ENCODE measurements at regions not wholly inside any gene's neighbourhood (a gene's known extent, or its start where the extent isn't known, plus 50 kb on each side); places are given as distances from the start of the nearest gene placed in this dataset.

GRCh38 chr14:79971330-79971729 lies 240.0 kb downstream of the DIO2 start:
- DNase-seq (ENCODE audit: low read depth in 4 of 4, low spot score in 3 of 4), result no peak

- DNase-seq (ENCODE audit: low read depth in 4 of 4, low spot score in 3 of 4), result no peak
Measured at GRCh38 chr14:79967453-79967852, 243.9 kb downstream of the DIO2 start.

- DNase-seq (ENCODE audit: low read depth in 4 of 4, low spot score in 3 of 4), result no peak
Measured at GRCh38 chr14:79967001-79967400, 244.3 kb downstream of the DIO2 start.

GRCh38 chr14:79965896-79966295 lies 245.4 kb downstream of the DIO2 start:
- DNase-seq (ENCODE audit: low read depth in 4 of 4, low spot score in 3 of 4), result no peak

GRCh38 chr14:79961197-79961596 lies 250.1 kb downstream of the DIO2 start:
- DNase-seq (ENCODE audit: low read depth in 4 of 4, low spot score in 3 of 4), result no peak

- no peak for DNase-seq (ENCODE audit: low read depth in 4 of 4, low spot score in 3 of 4)
Measured at GRCh38 chr14:79960288-79960687, 251.0 kb downstream of the DIO2 start.

GRCh38 chr14:79951572-79951971 lies 259.7 kb downstream of the DIO2 start:
- DNase-seq (ENCODE audit: low read depth in 4 of 4, low spot score in 3 of 4), result no peak

- no peak for DNase-seq (ENCODE audit: low read depth in 4 of 4, low spot score in 3 of 4)
Measured at GRCh38 chr14:79949906-79950305, 261.4 kb downstream of the DIO2 start.

GRCh38 chr14:79947440-79948054 lies 263.8 kb downstream of the DIO2 start:
- DNase-seq (ENCODE audit: low read depth in 4 of 4, low spot score in 3 of 4), result no peak

GRCh38 chr14:79939235-79939634 lies 272.1 kb downstream of the DIO2 start:
- DNase-seq (ENCODE audit: low read depth in 4 of 4, low spot score in 3 of 4), result no peak

- DNase-seq (ENCODE audit: low read depth in 4 of 4, low spot score in 3 of 4), result no peak
Measured at GRCh38 chr14:79938185-79938584, 273.1 kb downstream of the DIO2 start.

- no peak for DNase-seq (ENCODE audit: low read depth in 4 of 4, low spot score in 3 of 4)
Measured at GRCh38 chr14:79937433-79937832, 273.9 kb downstream of the DIO2 start.

- DNase-seq (ENCODE audit: low read depth in 4 of 4, low spot score in 3 of 4), result no peak
Measured at GRCh38 chr14:79924551-79924950, 286.8 kb downstream of the DIO2 start.

- no peak for DNase-seq (ENCODE audit: low read depth in 4 of 4, low spot score in 3 of 4)
Measured at GRCh38 chr14:79920180-79920692, 291.1 kb downstream of the DIO2 start.
